H1 (cell line): ENCODE measurements at regions not wholly inside any gene's neighbourhood (a gene's known extent, or its start where the extent isn't known, plus 50 kb on each side); places are given as distances from the start of the nearest gene placed in this dataset.

Experiments used
- BRCA1 ChIP-seq: IDR thresholded peaks from 2 replicates; pipeline ENCODE4 v1.6.1; 2012; ENCODE audit warnings: low read depth, low read length, improper control_type of control experiment
- CEBPB ChIP-seq: IDR thresholded peaks from 2 replicates; pipeline ENCODE4 v1.6.1; 2012; ENCODE audit warnings: low read depth, low read length
- EGR1 ChIP-seq: IDR thresholded peaks from 2 replicates; pipeline ENCODE4 v1.6.1; 2011; ENCODE audit warnings: low read depth, low read length, borderline replicate concordance
- KDM5A ChIP-seq: fragments of 200-600 bp; IDR thresholded peaks from 2 replicates; pipeline ENCODE4 v1.7.1; 2012; ENCODE audit warnings: mild to moderate bottlenecking, low read length, inconsistent platforms, mixed read lengths
- POLR2AphosphoS5 ChIP-seq: IDR thresholded peaks from 2 replicates; pipeline ENCODE4 v1.6.1; 2011; ENCODE audit warnings: low read depth, low read length
- SIN3A ChIP-seq, 2 experiments: IDR thresholded peaks in 1 of 2; conservative IDR thresholded peaks in 1 of 2; 2 replicates each; pipeline ENCODE4 v1.6.1; 2011 to 2012; ENCODE audit warnings: low read length in 2 of 2, improper control_type of control experiment in 1 of 2, low read depth in 1 of 2, mild to moderate bottlenecking in 1 of 2
- TF ChIP-seq, protein P1 (sequence below), 3 experiments: IDR thresholded peaks; 1 replicate in 2 of 3; 2 replicates in 1 of 3; pipeline versions ENCODE4 v1.5.1 to v1.6.1; 2011; ENCODE audit warnings: low read length in 3 of 3, mild to moderate bottlenecking in 3 of 3, inconsistent platforms in 2 of 3, low read depth in 1 of 3, moderate library complexity in 1 of 3; ENCODE audit not compliant: insufficient read depth in 1 of 3; ENCODE audit errors: control extremely low read depth in 1 of 3
- TF ChIP-seq, protein P2 (sequence below): IDR thresholded peaks from 2 replicates; pipeline ENCODE4 v1.6.1; 2012; ENCODE audit warnings: inconsistent platforms

- TF ChIP-seq, protein P1, sequence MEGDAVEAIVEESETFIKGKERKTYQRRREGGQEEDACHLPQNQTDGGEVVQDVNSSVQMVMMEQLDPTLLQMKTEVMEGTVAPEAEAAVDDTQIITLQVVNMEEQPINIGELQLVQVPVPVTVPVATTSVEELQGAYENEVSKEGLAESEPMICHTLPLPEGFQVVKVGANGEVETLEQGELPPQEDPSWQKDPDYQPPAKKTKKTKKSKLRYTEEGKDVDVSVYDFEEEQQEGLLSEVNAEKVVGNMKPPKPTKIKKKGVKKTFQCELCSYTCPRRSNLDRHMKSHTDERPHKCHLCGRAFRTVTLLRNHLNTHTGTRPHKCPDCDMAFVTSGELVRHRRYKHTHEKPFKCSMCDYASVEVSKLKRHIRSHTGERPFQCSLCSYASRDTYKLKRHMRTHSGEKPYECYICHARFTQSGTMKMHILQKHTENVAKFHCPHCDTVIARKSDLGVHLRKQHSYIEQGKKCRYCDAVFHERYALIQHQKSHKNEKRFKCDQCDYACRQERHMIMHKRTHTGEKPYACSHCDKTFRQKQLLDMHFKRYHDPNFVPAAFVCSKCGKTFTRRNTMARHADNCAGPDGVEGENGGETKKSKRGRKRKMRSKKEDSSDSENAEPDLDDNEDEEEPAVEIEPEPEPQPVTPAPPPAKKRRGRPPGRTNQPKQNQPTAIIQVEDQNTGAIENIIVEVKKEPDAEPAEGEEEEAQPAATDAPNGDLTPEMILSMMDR (IDR thresholded peaks at IDR 0.05; ENCODE audit: control extremely low read depth in 1 of 3, insufficient read depth in 1 of 3, low read depth in 1 of 3, low read length in 3 of 3) = no peak
- TF ChIP-seq POLR2AphosphoS5 (no peak), KDM5A (no peak), EGR1 (no peak), BRCA1 (no peak), CEBPB (no peak), SIN3A (conservative IDR thresholded peaks at IDR 0.05 in 1 of 2, IDR thresholded peaks at IDR 0.05 in 1 of 2; ENCODE audit: low read depth in 1 of 2, low read length in 2 of 2) (no peak)
- TF ChIP-seq, protein P2, sequence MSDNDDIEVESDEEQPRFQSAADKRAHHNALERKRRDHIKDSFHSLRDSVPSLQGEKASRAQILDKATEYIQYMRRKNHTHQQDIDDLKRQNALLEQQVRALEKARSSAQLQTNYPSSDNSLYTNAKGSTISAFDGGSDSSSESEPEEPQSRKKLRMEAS = no peak
Measured at GRCh38 chr2:7405861-7406715, 488.9 kb downstream of the RNF144A start.
